Choroid plexus epithelial cell (primary cell): ENCODE measurements at regions not wholly inside any gene's neighbourhood (a gene's known extent, or its start where the extent isn't known, plus 50 kb on each side); places are given as distances from the start of the nearest gene placed in this dataset.
A peak's percentile ranks its signal among the peaks of the same experiment; 100 is the strongest.
"Not testable (repeated sequence)": the region's sequence is repeated elsewhere in the genome, so short reads cannot be mapped to it uniquely, and the experiment has no call there.

Experiments
- DNase-seq: peaks from one replicate; pipeline ENCODE4 v3.0.0-alpha.2; 2010; ENCODE audit warnings: low read depth
- H3K4me3 ChIP-seq: 2 replicates; pipeline ENCODE4 v1.5.1; 2011; ENCODE audit warnings: low read depth, mild to moderate bottlenecking, control low read depth, low read length, moderate library complexity
- TF ChIP-seq, protein P1 (sequence below): conservative IDR thresholded peaks from 2 replicates; pipeline ENCODE4 v1.5.1; 2011; ENCODE audit warnings: low read depth, mild to moderate bottlenecking, control low read depth, inconsistent platforms, low read length, moderate library complexity

DNA sequence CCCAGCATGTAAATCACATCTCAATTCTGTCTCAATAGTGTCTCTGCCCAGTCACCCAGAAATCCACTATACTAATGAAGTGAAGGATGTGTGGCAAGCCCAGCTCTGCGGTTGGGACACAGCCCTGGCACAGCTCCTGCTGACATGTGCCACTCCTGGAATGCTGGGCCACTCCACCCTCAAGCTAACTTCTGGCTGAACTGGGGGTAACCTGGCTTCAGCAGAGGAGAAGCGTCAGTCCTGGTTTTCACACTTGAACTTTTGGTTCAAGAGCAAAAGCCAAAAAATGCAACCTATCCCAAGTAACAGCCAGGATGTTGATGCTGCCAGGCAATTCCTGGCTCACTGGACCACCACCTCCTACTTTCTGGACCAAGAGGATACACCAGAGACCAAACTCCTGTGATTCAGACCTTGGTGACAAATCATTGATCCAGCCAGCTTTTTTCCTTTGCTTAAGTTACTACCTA lies 86.4 kb downstream of the ARRDC3 start:
- no peak for DNase-seq
- no peak overlapping the region for H3K4me3 ChIP-seq
- TF ChIP-seq, protein P1, sequence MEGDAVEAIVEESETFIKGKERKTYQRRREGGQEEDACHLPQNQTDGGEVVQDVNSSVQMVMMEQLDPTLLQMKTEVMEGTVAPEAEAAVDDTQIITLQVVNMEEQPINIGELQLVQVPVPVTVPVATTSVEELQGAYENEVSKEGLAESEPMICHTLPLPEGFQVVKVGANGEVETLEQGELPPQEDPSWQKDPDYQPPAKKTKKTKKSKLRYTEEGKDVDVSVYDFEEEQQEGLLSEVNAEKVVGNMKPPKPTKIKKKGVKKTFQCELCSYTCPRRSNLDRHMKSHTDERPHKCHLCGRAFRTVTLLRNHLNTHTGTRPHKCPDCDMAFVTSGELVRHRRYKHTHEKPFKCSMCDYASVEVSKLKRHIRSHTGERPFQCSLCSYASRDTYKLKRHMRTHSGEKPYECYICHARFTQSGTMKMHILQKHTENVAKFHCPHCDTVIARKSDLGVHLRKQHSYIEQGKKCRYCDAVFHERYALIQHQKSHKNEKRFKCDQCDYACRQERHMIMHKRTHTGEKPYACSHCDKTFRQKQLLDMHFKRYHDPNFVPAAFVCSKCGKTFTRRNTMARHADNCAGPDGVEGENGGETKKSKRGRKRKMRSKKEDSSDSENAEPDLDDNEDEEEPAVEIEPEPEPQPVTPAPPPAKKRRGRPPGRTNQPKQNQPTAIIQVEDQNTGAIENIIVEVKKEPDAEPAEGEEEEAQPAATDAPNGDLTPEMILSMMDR: no peak

DNA sequence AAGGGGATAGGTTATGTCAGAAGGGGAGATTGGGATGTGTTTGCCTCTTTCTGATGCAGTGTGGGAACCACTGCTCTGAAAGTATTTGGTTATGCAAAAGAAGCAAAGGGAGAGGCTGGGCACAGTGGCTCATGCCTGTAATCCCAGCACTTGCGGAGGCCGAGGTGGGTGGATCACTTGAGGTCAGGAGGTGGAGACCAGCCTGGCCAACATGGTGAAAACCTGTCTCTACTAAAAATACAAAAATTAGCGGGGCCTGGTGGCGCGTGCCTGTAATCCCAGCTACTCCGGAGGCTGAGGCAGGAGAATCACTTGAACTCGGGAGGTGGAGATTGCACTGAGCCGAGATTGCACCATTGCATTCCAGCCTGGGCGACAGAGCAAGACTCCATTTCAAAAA lies 87.0 kb downstream of the ARRDC3 start:
- H3K4me3 ChIP-seq, DNase-seq: not testable (repeated sequence)

DNA sequence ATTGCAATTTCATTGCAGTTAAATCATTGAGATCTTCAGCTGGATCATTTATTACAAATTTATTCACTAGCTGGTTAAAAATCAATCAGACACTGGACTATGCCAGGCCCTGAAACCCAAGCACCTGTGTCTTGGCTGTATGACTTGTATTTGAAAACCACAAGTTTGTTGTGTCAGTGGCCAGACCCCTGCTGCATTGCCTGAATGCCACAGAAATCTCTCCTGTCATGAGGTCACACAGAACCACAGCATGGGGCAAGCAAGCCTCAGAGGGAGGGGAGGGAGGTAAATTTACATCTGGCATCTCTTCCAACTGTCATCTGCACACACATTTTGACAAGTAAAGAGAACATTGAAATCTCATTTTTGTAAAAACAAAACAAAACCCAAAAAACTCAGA lies 90.0 kb downstream of the ARRDC3 start:
- TF ChIP-seq, protein P1: no peak
- no peak overlapping the region for H3K4me3 ChIP-seq
- DNase-seq: peak; percentile 85

DNA sequence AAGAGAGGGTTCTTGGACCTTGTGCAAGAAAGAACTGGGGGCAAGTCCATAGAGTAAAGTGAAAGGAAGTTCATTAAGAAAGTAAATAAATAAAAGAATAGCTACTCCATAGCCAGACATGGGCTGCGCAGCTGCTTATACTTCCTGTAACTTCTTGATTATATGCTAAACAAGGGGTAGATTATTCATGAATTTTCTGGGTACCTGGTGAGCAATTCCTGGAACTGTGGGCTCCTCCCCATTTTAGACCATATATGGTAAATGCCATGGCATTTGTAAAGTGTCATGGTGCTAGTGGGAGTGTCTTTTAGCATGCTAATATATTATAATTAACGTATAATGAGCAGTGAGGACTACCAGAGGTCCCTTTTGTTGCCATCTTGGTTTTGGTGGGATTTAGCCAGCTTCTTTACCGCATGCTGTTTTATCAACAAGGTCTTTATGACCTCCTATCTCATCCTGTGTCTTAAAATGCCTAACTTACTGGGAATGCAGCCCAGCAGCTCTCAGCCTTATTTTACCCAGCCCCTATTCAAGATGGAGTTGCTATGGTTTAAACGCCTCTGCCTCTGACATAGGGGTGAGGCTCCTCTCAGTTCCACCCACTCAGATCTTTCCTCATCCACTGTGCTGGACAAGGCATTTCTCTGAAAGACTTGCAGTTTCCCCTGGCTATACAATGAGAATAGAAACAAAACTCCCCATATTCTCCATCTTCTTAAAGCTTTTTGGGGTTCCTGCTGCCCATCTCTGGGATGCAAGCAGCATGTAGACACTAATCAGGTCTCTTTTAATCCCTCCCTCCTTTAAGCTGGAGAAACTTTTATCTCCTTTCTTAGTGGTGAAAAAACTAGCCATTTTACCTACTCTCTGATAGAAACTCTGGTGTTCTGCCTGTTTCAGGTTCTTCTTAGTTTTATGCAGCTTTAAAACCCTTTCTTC lies 91.2 kb downstream of the ARRDC3 start:
- DNase-seq: peak; percentile 36
- TF ChIP-seq, protein P1: no peak

DNA sequence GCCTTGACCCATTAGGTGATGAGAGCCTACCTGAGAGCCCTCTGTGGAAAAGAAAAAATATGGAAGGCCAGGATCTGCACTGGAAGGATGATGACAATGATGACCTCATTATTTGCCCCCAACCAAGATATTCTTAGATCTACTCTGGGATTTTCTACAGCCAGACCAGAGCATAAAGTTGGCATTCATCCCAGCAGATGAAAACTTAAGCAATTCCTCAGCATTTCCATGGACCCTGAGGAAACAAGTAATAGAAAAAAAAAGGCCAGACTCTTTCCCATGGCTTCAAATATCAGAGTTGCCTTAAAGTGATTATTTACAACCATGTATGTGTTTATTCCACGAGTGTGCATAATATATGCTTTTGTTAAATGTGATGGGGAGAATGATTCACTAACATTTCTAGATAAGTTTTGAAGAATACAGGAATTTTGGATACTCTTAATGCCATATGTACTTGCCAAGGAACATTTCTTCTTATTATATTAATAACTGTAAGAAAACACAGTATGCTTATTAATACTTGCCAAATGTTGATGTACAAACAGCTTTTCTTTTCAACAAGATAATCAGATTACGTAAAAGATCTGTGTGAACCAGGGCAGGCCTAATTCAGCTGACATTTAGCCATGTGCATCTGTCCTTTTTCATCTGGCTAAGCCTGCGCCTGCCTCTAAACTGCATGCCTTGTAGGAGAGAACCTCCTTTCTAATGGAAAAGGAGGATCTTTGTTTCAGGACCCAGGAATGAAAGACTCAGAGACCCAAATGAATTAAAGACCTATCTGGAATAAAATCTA lies 94.8 kb downstream of the ARRDC3 start:
- TF ChIP-seq, protein P1: no peak
- DNase-seq: peak; percentile 93
- no peak overlapping the region for H3K4me3 ChIP-seq

More for the DNA sequence above, 91.2 kb downstream of the ARRDC3 start:
- H3K4me3 ChIP-seq: no peak overlapping the region

DNA sequence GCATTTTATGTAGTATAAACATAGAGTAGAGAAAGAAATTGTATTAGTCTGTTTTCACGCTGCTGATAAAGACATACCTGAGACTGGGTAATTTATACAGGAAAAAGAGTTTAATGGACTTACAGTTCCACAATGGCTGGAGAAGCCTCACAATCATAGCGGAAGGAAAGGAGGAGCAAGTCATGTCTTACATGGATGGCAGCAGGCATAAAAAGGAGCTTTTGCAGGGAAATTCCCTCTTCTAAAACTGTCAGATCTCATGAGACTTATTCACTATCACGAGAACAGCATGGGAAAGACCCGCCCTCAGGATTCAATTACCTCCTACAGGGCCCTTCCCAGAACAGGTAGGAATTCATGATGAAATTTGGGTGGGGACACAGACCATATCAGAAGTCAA lies 98.1 kb downstream of the ARRDC3 start:
- DNase-seq, H3K4me3 ChIP-seq: not testable (repeated sequence)

DNA sequence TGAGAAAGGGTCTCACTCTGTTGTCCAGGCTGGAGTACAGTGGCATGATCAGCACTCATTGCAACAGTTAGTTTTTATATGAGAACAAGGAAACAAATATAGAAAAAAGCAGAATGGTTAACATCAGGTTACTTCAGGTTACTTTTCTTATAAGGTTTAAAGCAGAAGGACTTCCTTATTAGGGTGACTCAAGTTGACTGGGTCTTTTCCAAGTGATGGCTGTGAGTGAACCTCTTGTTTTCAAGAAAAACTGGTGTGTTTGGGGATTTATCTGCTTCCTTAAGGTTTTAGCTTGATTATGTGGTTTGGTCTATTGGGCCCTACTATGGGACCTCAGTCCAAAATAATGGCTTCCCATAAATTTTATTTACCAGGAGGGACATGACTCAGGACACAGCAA lies 99.2 kb downstream of the ARRDC3 start:
- TF ChIP-seq, protein P1: no peak
- no peak overlapping the region for H3K4me3 ChIP-seq
- peak; percentile 58 for DNase-seq
